PC-9 (cell line): ENCODE measurements at regions not wholly inside any gene's neighbourhood (a gene's known extent, or its start where the extent isn't known, plus 50 kb on each side); places are given as distances from the start of the nearest gene placed in this dataset.

Source experiments
- BruUV-seq: library from RNA; stranded (reverse); fragments of 400-500 nt; replicated peaks from 2 replicates; lab custom pipeline; 2021; lab: Mats Ljungman, UMichigan
- CTCF ChIA-PET: fragments of 300-600 bp; sonication (Branson Sonifier 250); formaldehyde crosslinking; loops from one replicate; lab custom pipeline; 2022; ENCODE audit warnings: antibody characterized with exemption; lab: Charles Lee
- POLR2A ChIA-PET: fragments of 300-600 bp; sonication (Branson Sonifier 250); formaldehyde crosslinking; loops from one replicate; lab custom pipeline; 2022; ENCODE audit warnings: antibody characterized with exemption; ENCODE audit not compliant: unreplicated experiment; lab: Charles Lee
- DNase-seq, 2 experiments: peaks; one replicate each; pipeline versions ENCODE4 v3.0.0 to v3.0.0-alpha.2; 2015 to 2022; ENCODE audit warnings: mixed read lengths in 1 of 2
- H2AFZ ChIP-seq: fragments of 200-600 bp; sonication (generic); 2 replicates; pipeline ENCODE4 v1.8.1; 2017; ENCODE audit warnings: antibody characterized with exemption
- H3F3A ChIP-seq: fragments of 200-600 bp; sonication (generic); 2 replicates; pipeline ENCODE4 v1.8.1; 2017; ENCODE audit warnings: antibody characterized with exemption, mild to moderate bottlenecking, low read depth; ENCODE audit not compliant: insufficient read depth
- H3K27ac ChIP-seq: fragments of 200-600 bp; sonication (generic); 2 replicates; pipeline ENCODE4 v1.6.1; 2016; ENCODE audit warnings: mixed run types
- H3K27me3 ChIP-seq: fragments of 200-600 bp; sonication (generic); 2 replicates; pipeline ENCODE4 v1.6.1; 2016; ENCODE audit warnings: low read depth, mixed run types; ENCODE audit not compliant: insufficient read depth
- H3K36me3 ChIP-seq: fragments of 200-600 bp; sonication (generic); 2 replicates; pipeline ENCODE4 v1.6.1; 2016; ENCODE audit warnings: low read depth, mixed run types
- H3K4me1 ChIP-seq: fragments of 200-600 bp; sonication (generic); replicated peaks from 2 replicates; pipeline ENCODE4 v1.6.1; 2016; ENCODE audit warnings: mixed run types; ENCODE audit not compliant: insufficient read depth
- H3K4me2 ChIP-seq: fragments of 200-600 bp; sonication (generic); 2 replicates; pipeline ENCODE4 v1.6.1; 2017; ENCODE audit warnings: mixed run types
- H3K4me3 ChIP-seq: fragments of 200-600 bp; sonication (generic); 2 replicates; pipeline ENCODE4 v1.6.1; 2016; ENCODE audit warnings: mixed run types
- H3K79me2 ChIP-seq: fragments of 200-600 bp; sonication (generic); 2 replicates; pipeline ENCODE4 v1.6.1; 2017; ENCODE audit warnings: low read depth, mixed run types
- H3K9me2 ChIP-seq: fragments of 200-600 bp; sonication (generic); 2 replicates; pipeline ENCODE4 v1.8.1; 2017; ENCODE audit warnings: mild to moderate bottlenecking; ENCODE audit not compliant: insufficient read depth
- H3K9me3 ChIP-seq: fragments of 200-600 bp; sonication (generic); 2 replicates; pipeline ENCODE4 v1.8.1; 2016; ENCODE audit warnings: low read depth; ENCODE audit not compliant: insufficient read depth
- H4K20me1 ChIP-seq: fragments of 200-600 bp; sonication (generic); 2 replicates; pipeline ENCODE4 v1.8.1; 2017; ENCODE audit not compliant: insufficient read depth
- EZH2 ChIP-seq: fragments of 200-600 bp; sonication (generic); IDR thresholded peaks from 2 replicates; pipeline ENCODE4 v1.8.0; 2017; ENCODE audit warnings: antibody characterized with exemption, low read depth
- intact Hi-C: fragments of 100-400 bp; cut with micrococcal nuclease; formaldehyde crosslinking; loops from one replicate; pipeline ENCODE4 v1.10.0; 2022; ENCODE audit not compliant: unreplicated experiment
- TF ChIP-seq, protein P1 (sequence below): fragments of 200-600 bp; sonication (generic); conservative IDR thresholded peaks from 2 replicates; pipeline ENCODE4 v1.6.1; 2017; ENCODE audit warnings: mixed run types, antibody characterized with exemption, mild to moderate bottlenecking, moderate library complexity

DNA sequence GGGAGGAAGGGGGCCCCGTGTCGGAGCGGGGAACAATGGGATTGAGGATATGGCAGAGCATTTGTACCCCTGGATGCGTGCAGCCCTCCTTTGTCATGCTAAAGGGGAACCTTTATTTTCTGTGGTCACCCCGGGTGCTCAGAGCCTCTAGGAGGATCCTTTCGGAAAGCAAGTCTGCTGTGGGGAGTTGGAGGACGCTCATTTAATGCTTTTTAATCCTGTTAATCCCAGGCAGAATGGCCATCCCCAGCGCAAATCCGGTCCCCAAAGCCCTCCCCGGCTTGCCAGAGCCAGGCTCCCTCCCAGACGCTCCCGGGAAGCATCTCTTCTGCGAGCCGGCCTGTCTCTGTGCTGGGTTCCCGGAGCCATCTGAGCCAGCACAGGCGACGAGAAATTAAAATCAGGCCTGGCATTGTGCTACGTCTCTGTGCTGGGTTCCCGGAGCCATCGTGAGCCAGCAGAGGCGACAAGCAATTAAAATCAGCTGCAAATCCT lies 113.2 kb upstream of the PPP2R3B start:
- ChIA-PET POLR2A (no interaction called here), CTCF (no interaction called here)
- intact Hi-C loops = no loop called here
- Histone ChIP-seq H3K36me3 (no peaks in the 10 kb centered on the region), H3K4me2 (no peak overlapping the region), H3K27ac (no peak overlapping the region), H3K4me1 (no peaks in the 10 kb centered on the region), H3K79me2 (no peaks in the 10 kb centered on the region), H3K27me3 (peaks cover 52% of the 10 kb centered on the region), H3K9me3 (no peaks in the 10 kb centered on the region; the same call in none of the 2 replicates), H3K9me2 (no peaks in the 10 kb centered on the region), H4K20me1 (no peaks in the 10 kb centered on the region), H3F3A (peaks cover 9% of the 10 kb centered on the region; the same call in 1 of the 2 replicates), H2AFZ (no peak overlapping the region), H3K4me3 (no peak overlapping the region)
- TF ChIP-seq, protein P1, sequence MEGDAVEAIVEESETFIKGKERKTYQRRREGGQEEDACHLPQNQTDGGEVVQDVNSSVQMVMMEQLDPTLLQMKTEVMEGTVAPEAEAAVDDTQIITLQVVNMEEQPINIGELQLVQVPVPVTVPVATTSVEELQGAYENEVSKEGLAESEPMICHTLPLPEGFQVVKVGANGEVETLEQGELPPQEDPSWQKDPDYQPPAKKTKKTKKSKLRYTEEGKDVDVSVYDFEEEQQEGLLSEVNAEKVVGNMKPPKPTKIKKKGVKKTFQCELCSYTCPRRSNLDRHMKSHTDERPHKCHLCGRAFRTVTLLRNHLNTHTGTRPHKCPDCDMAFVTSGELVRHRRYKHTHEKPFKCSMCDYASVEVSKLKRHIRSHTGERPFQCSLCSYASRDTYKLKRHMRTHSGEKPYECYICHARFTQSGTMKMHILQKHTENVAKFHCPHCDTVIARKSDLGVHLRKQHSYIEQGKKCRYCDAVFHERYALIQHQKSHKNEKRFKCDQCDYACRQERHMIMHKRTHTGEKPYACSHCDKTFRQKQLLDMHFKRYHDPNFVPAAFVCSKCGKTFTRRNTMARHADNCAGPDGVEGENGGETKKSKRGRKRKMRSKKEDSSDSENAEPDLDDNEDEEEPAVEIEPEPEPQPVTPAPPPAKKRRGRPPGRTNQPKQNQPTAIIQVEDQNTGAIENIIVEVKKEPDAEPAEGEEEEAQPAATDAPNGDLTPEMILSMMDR = no peak
- TF ChIP-seq EZH2 = no peak
- no TSS peak for BruUV-seq
- no peak for DNase-seq

DNA sequence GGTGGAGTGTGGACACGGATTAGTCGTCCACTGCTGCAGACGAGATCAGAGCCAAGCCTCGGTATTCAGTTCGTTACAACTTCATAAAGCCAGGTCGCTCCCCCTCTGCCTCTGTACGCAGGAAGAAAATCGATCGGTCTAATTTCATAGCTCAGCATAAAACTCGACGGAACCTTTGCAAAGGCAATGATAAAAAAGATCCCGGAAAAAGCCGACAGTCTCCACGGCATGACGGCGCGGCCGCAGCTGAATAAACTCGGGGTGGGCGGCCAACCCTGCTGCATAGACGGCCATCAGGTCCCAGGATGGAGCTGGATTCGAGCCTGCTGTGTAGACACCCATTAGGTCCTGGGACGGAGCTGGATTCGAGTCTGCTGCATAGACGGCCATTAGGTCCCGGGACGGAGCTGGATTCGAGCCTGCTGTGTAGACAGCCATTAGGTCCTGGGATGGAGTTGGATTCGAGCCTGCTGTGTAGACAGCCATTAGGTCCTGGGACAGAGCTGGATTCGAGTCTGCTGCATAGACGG lies 113.8 kb upstream of the PPP2R3B start:
- H3K27ac ChIP-seq = no peak overlapping the region
- peaks cover 48% of the 10 kb centered on the region for H3K27me3 ChIP-seq
- intact Hi-C loops = no loop called here
- BruUV-seq = no TSS peak
- H3F3A ChIP-seq = peaks cover 9% of the 10 kb centered on the region; the same call in 1 of the 2 replicates
- no peak overlapping the region for H2AFZ ChIP-seq
- H3K9me2 ChIP-seq = no peaks in the 10 kb centered on the region
- H3K4me1 ChIP-seq = no peaks in the 10 kb centered on the region
- H3K9me3 ChIP-seq = no peaks in the 10 kb centered on the region; the same call in none of the 2 replicates
- DNase-seq = no peak
- no peak overlapping the region for H3K4me3 ChIP-seq
- TF ChIP-seq EZH2 = no peak
- TF ChIP-seq, protein P1 = no peak
- POLR2A ChIA-PET = no interaction called here
- CTCF ChIA-PET = no interaction called here
- no peaks in the 10 kb centered on the region for H3K79me2 ChIP-seq
- no peak overlapping the region for H3K4me2 ChIP-seq
- no peaks in the 10 kb centered on the region for H4K20me1 ChIP-seq
- H3K36me3 ChIP-seq = no peaks in the 10 kb centered on the region

DNA sequence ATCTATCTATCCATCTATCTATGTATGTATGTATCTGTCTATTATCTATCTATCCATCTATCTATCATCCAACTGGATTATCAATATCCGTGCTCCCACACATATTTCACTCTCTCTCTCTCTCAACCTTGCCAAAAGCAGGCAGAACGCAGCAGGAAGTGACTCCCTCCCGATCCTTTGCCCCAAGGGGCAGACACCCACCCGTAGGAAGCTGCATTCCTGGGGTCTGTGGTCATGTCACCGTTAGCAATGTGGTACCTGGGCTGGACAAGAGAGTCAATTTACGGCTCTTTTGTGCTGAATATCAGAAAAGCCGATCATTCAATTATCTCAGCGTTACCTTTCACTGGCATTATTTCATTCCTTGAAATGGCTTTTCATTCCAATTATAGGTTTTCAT lies 119.6 kb upstream of the PPP2R3B start:
- H3F3A ChIP-seq = peaks cover 9% of the 10 kb centered on the region; the same call in 1 of the 2 replicates
- H3K9me2 ChIP-seq = no peaks in the 10 kb centered on the region
- CTCF ChIA-PET = no interaction called here
- BruUV-seq = no TSS peak
- no peaks in the 10 kb centered on the region for H3K4me1 ChIP-seq
- H2AFZ ChIP-seq = no peak overlapping the region
- POLR2A ChIA-PET = no interaction called here
- H3K4me3 ChIP-seq = no peak overlapping the region
- H3K4me2 ChIP-seq = no peak overlapping the region
- no peak for TF ChIP-seq EZH2
- TF ChIP-seq, protein P1 = no peak
- peaks cover 3% of the 10 kb centered on the region for H3K9me3 ChIP-seq
- no peaks in the 10 kb centered on the region for H4K20me1 ChIP-seq
- no peak overlapping the region for H3K27ac ChIP-seq
- no peak for DNase-seq
- intact Hi-C loops = no loop called here
- no peaks in the 10 kb centered on the region for H3K36me3 ChIP-seq
- H3K79me2 ChIP-seq = no peaks in the 10 kb centered on the region
- peaks cover 39% of the 10 kb centered on the region for H3K27me3 ChIP-seq
